Fibroblast of peridontal ligament (primary cell): ENCODE measurements at regions not wholly inside any gene's neighbourhood (a gene's known extent, or its start where the extent isn't known, plus 50 kb on each side); places are given as distances from the start of the nearest gene placed in this dataset.
A peak's percentile ranks its signal among the peaks of the same experiment; 100 is the strongest.

ENCODE experiments used
- DNase-seq: peaks from one replicate; pipeline ENCODE4 v3.0.0-alpha.2; 2010; ENCODE audit errors: extremely low read depth

- DNase-seq = no peak
These were observed 196.4 kb upstream of the IRX3 start for GRCh38 chr16:54482892-54483574.

- no peak for DNase-seq
These were observed 193.8 kb upstream of the IRX3 start for GRCh38 chr16:54480429-54480828.

GRCh38 chr16:54479546-54479945 lies 193.0 kb upstream of the IRX3 start:
- DNase-seq = no peak

- no peak for DNase-seq
These were observed 191.1 kb upstream of the IRX3 start for GRCh38 chr16:54477714-54478113.

GRCh38 chr16:54475019-54475601 lies 188.5 kb upstream of the IRX3 start:
- no peak for DNase-seq

- DNase-seq = peak; percentile 71
These were observed 186.8 kb upstream of the IRX3 start for GRCh38 chr16:54473226-54473993.

- DNase-seq = no peak
These were observed 180.8 kb upstream of the IRX3 start for GRCh38 chr16:54467398-54467797.

- no peak for DNase-seq
These were observed 179.6 kb upstream of the IRX3 start for GRCh38 chr16:54466233-54466632.

- no peak for DNase-seq
These were observed 178.5 kb upstream of the IRX3 start for GRCh38 chr16:54465063-54465462.

GRCh38 chr16:54462771-54463170 lies 176.2 kb upstream of the IRX3 start:
- DNase-seq = no peak

- peak; percentile 74 for DNase-seq
These were observed 175.6 kb upstream of the IRX3 start for GRCh38 chr16:54462151-54462651.

- DNase-seq = peak; percentile 68
These were observed 173.8 kb upstream of the IRX3 start for GRCh38 chr16:54460263-54460860.

- peak; percentile 97 for DNase-seq
These were observed 173.1 kb upstream of the IRX3 start for GRCh38 chr16:54459509-54460262.

GRCh38 chr16:54458923-54459322 lies 172.3 kb upstream of the IRX3 start:
- no peak for DNase-seq

- no peak for DNase-seq
These were observed 169.7 kb upstream of the IRX3 start for GRCh38 chr16:54456291-54456690.

GRCh38 chr16:54455030-54455725 lies 168.6 kb upstream of the IRX3 start:
- DNase-seq = no peak

- no peak for DNase-seq
These were observed 168.0 kb upstream of the IRX3 start for GRCh38 chr16:54454616-54455015.

- no peak for DNase-seq
These were observed 167.3 kb upstream of the IRX3 start for GRCh38 chr16:54453871-54454270.

GRCh38 chr16:54447576-54448440 lies 161.2 kb upstream of the IRX3 start:
- DNase-seq = peak; percentile 83

- DNase-seq = peak; percentile 88
These were observed 160.1 kb upstream of the IRX3 start for GRCh38 chr16:54446639-54447038.
